Common myeloid progenitor, CD34-positive (primary cell): ENCODE measurements at regions not wholly inside any gene's neighbourhood (a gene's known extent, or its start where the extent isn't known, plus 50 kb on each side); places are given as distances from the start of the nearest gene placed in this dataset.
A peak's percentile ranks its signal among the peaks of the same experiment; 100 is the strongest.

Source experiments
- CTCF ChIA-PET: fragments of 350-600 bp; sonication (Branson Sonifier 250); formaldehyde crosslinking; loops from one replicate; lab custom pipeline; 2021; ENCODE audit warnings: antibody characterized with exemption; lab: Charles Lee
- POLR2A ChIA-PET: fragments of 350-600 bp; sonication (Branson Sonifier 250); formaldehyde crosslinking; loops from one replicate; lab custom pipeline; 2021; ENCODE audit warnings: antibody characterized with exemption; lab: Charles Lee
- DNase-seq, 3 donors: peaks; one replicate each; pipeline versions ENCODE4 v3.0.0 to v3.0.0-alpha.2; 2013
- H3K27ac ChIP-seq, 2 experiments: 1 replicate in 1 of 2; 2 replicates in 1 of 2; pipeline ENCODE4 v1.7.0; 2013; ENCODE audit warnings: inconsistent platforms in 2 of 2, low read length in 2 of 2, mild to moderate bottlenecking in 2 of 2, low read depth in 1 of 2, moderate library complexity in 1 of 2; ENCODE audit not compliant: severe bottlenecking in 2 of 2, insufficient read depth in 1 of 2, poor library complexity in 1 of 2
- H3K27me3 ChIP-seq, 5 experiments: replicated peaks in 2 of 5; 1 replicate in 3 of 5; 2 replicates in 2 of 5; pipeline versions ENCODE4 v1.6.1 to v1.7.0; 2013; ENCODE audit warnings: low read length in 4 of 5, mild to moderate bottlenecking in 2 of 5, moderate library complexity in 2 of 5, inconsistent platforms in 1 of 5; ENCODE audit not compliant: insufficient read depth in 5 of 5, control insufficient read depth in 4 of 5
- H3K36me3 ChIP-seq, 4 experiments: 1 replicate in 2 of 4; 2 replicates in 2 of 4; pipeline versions ENCODE4 v1.6.1 to v1.7.0; 2013; ENCODE audit warnings: low read length in 3 of 4, control low read depth in 1 of 4, mild to moderate bottlenecking in 1 of 4; ENCODE audit not compliant: control insufficient read depth in 4 of 4, insufficient read depth in 4 of 4
- H3K4me1 ChIP-seq, 4 experiments: 1 replicate in 3 of 4; 2 replicates in 1 of 4; pipeline versions ENCODE4 v1.6.1 to v1.7.1; 2013; ENCODE audit warnings: low read length in 3 of 4, mild to moderate bottlenecking in 3 of 4, control low read depth in 1 of 4, inconsistent platforms in 1 of 4, moderate library complexity in 1 of 4; ENCODE audit not compliant: control insufficient read depth in 4 of 4, insufficient read depth in 4 of 4; ENCODE audit errors: control extremely low read depth in 1 of 4
- H3K4me3 ChIP-seq, 7 experiments: 1 replicate in 4 of 7; 2 replicates in 3 of 7; pipeline versions ENCODE4 v1.5.1 to v1.7.0; 2013; ENCODE audit warnings: mild to moderate bottlenecking in 7 of 7, low read length in 6 of 7, moderate library complexity in 6 of 7, inconsistent platforms in 2 of 7, low read depth in 2 of 7, control low read depth in 1 of 7; ENCODE audit not compliant: insufficient read depth in 4 of 7, control insufficient read depth in 1 of 7; ENCODE audit errors: extremely low read depth in 1 of 7
- H3K9me3 ChIP-seq, 5 experiments: 1 replicate in 4 of 5; 2 replicates in 1 of 5; pipeline versions ENCODE4 v1.6.1 to v1.7.1; 2013; ENCODE audit warnings: low read length in 4 of 5, mild to moderate bottlenecking in 2 of 5, inconsistent platforms in 1 of 5, low read depth in 1 of 5, moderate library complexity in 1 of 5; ENCODE audit not compliant: control insufficient read depth in 4 of 5, insufficient read depth in 2 of 5; ENCODE audit errors: control extremely low read depth in 1 of 5
- WGBS: methylation state at CpG from one replicate; pipeline ENCODE4 v1.1.5; 2013; ENCODE audit not compliant: insufficient coverage; 5-methylcytosine and 5-hydroxymethylcytosine counted together

- no peak overlapping the region for H3K27ac ChIP-seq
- H3K4me3 ChIP-seq: no peak overlapping the region
- H3K36me3 ChIP-seq: no peaks in the 10 kb centered on the region
- H3K4me1 ChIP-seq: peaks cover 0 to 9% (median 4%) of the 10 kb centered on the region in 4 experiments
- 100% methylated on average over 1 of the region's 2 CpGs for WGBS
- CTCF ChIA-PET: interaction anchor here (1.6 to 1.7 kb wide), 2 partner anchors 9 to 11 kb away, joined by 3 to 5 read pairs; no protein-coding TSS in a partner anchor
- DNase-seq: no peak
- POLR2A ChIA-PET: no interaction called here
- no peaks in the 10 kb centered on the region for H3K9me3 ChIP-seq
- no peaks in the 10 kb centered on the region for H3K27me3 ChIP-seq
These were observed 129.9 kb downstream of the INHBA start for GRCh38 chr7:41573015-41573414.

GRCh38 chr7:41571573-41571972 lies 131.3 kb downstream of the INHBA start:
- DNase-seq: no peak
- H3K4me3 ChIP-seq: no peak overlapping the region
- ChIA-PET CTCF (interaction anchor here (0.6 to 1.4 kb wide), 2 partner anchors 15 to 350 kb away, joined by 3 to 4 read pairs; no protein-coding TSS in a partner anchor), POLR2A (no interaction called here)
- 85% methylated on average over 4 of the region's 5 CpGs for WGBS
- H3K9me3 ChIP-seq: no peaks in the 10 kb centered on the region
- H3K4me1 ChIP-seq: peaks cover 12 to 23% (median 17%) of the 10 kb centered on the region in 4 experiments
- H3K27me3 ChIP-seq: no peaks in the 10 kb centered on the region
- H3K36me3 ChIP-seq: no peaks in the 10 kb centered on the region
- H3K27ac ChIP-seq: no peak overlapping the region

- no peaks in the 10 kb centered on the region for H3K27me3 ChIP-seq
- H3K4me3 ChIP-seq: no peak overlapping the region
- no peaks in the 10 kb centered on the region for H3K36me3 ChIP-seq
- WGBS: no CpG with 5 or more reads among the region's 1 CpG
- no peak overlapping the region for H3K27ac ChIP-seq
- H3K4me1 ChIP-seq: peaks cover 14 to 24% (median 18%) of the 10 kb centered on the region in 4 experiments
- ChIA-PET POLR2A (no interaction called here), CTCF (interaction anchor here (1.0 kb wide), 1 partner anchor 134 kb away, joined by 3 read pairs; no protein-coding TSS in a partner anchor)
- H3K9me3 ChIP-seq: no peaks in the 10 kb centered on the region
- no peak for DNase-seq
These were observed 132.1 kb downstream of the INHBA start for GRCh38 chr7:41570766-41571165.

- Histone ChIP-seq H3K27me3 (no peaks in the 10 kb centered on the region), H3K27ac (no peak overlapping the region), H3K4me1 (peaks cover 11 to 21% (median 16%) of the 10 kb centered on the region in 4 experiments), H3K36me3 (no peaks in the 10 kb centered on the region), H3K4me3 (no peak overlapping the region), H3K9me3 (no peaks in the 10 kb centered on the region)
- WGBS: no CpG with 5 or more reads among the region's 1 CpG
- ChIA-PET CTCF (no interaction called here), POLR2A (no interaction called here)
- DNase-seq: no peak
These were observed 134.8 kb downstream of the INHBA start for GRCh38 chr7:41568135-41568534.

- Histone ChIP-seq H3K36me3 (no peaks in the 10 kb centered on the region), H3K27ac (no peak overlapping the region), H3K9me3 (no peaks in the 10 kb centered on the region), H3K4me3 (no peak overlapping the region), H3K4me1 (peaks cover 11 to 21% (median 16%) of the 10 kb centered on the region in 4 experiments), H3K27me3 (no peaks in the 10 kb centered on the region)
- ChIA-PET CTCF (interaction anchor here (1.0 kb wide), 1 partner anchor 131 kb away, joined by 3 read pairs; no protein-coding TSS in a partner anchor), POLR2A (no interaction called here)
- no peak for DNase-seq
- WGBS: 67% methylated on average over 1 of the region's 2 CpGs
These were observed 135.2 kb downstream of the INHBA start for GRCh38 chr7:41567731-41568114.

GRCh38 chr7:41567031-41567730 lies 135.7 kb downstream of the INHBA start:
- Histone ChIP-seq H3K27ac (no peak overlapping the region), H3K27me3 (no peaks in the 10 kb centered on the region), H3K4me1 (peaks cover 11 to 21% (median 16%) of the 10 kb centered on the region in 4 experiments), H3K4me3 (no peak overlapping the region), H3K9me3 (no peaks in the 10 kb centered on the region), H3K36me3 (no peaks in the 10 kb centered on the region)
- no CpG with 5 or more reads among the region's 1 CpG for WGBS
- ChIA-PET CTCF (interaction anchor here (1.0 kb wide), 1 partner anchor 131 kb away, joined by 3 read pairs; no protein-coding TSS in a partner anchor), POLR2A (no interaction called here)
- DNase-seq: peak; percentile 72 to 91 (median 88)

- ChIA-PET CTCF (interaction anchor here (1.0 kb wide), 1 partner anchor 132 kb away, joined by 3 read pairs; no protein-coding TSS in a partner anchor), POLR2A (no interaction called here)
- no peak overlapping the region for H3K4me3 ChIP-seq
- no peak for DNase-seq
- peaks cover 11 to 21% (median 16%) of the 10 kb centered on the region in 4 experiments for H3K4me1 ChIP-seq
- H3K36me3 ChIP-seq: no peaks in the 10 kb centered on the region
- H3K9me3 ChIP-seq: no peaks in the 10 kb centered on the region
- WGBS: 100% methylated on average over 2 of the region's 4 CpGs
- H3K27ac ChIP-seq: no peak overlapping the region
- H3K27me3 ChIP-seq: no peaks in the 10 kb centered on the region
These were observed 136.3 kb downstream of the INHBA start for GRCh38 chr7:41566581-41566980.
